ENCODE measurements at regions not wholly inside any gene's neighbourhood (a gene's known extent, or its start where the extent isn't known, plus 50 kb on each side); places are given as distances from the start of the nearest gene placed in this dataset.

- Histone ChIP-seq H3K9me3 (replicated peaks; ENCODE audit: insufficient read depth, low read length) (no peaks in the 10 kb centered on the region), H3K27me3 (replicated peaks; ENCODE audit: insufficient read depth, low read length) (no peaks in the 10 kb centered on the region), H3K27ac (ENCODE audit: low read length) (no peak overlapping the region), H3K36me3 (replicated peaks; ENCODE audit: insufficient read depth, low read length) (no peaks in the 10 kb centered on the region), H3K9ac (ENCODE audit: low read length) (no peak overlapping the region), H3K9me2 (replicated peaks; ENCODE audit: insufficient read depth, low read length) (no peaks in the 10 kb centered on the region), H3F3A (ENCODE audit: insufficient read depth, low read length) (no peaks in the 10 kb centered on the region), H4K20me1 (ENCODE audit: insufficient read depth, low read length) (no peaks in the 10 kb centered on the region), H3K79me2 (ENCODE audit: low read length) (no peaks in the 10 kb centered on the region), H3K4me1 (ENCODE audit: low read length) (no peaks in the 10 kb centered on the region), H3K4me3 (ENCODE audit: low read length) (no peak overlapping the region), H2AFZ (ENCODE audit: low read length) (no peak overlapping the region), H3K4me2 (ENCODE audit: low read depth, low read length) (no peak overlapping the region)
- no peak for DNase-seq
- TF ChIP-seq EZH2 (optimal IDR thresholded peaks at IDR 0.05; ENCODE audit: low read depth, low read length), result no peak
- TF ChIP-seq CTCF (IDR thresholded peaks at IDR 0.05; ENCODE audit: low read length), result no peak
- TF ChIP-seq EZH2phosphoT487 (IDR thresholded peaks at IDR 0.05; ENCODE audit: low read length), result no peak
These were observed 193.8 kb downstream of the RBM43 start for GRCh38 chr2:151067658-151068369.

GRCh38 chr2:151063271-151063670, 198.4 kb downstream of the RBM43 start:
- no peaks in the 10 kb centered on the region for H3F3A ChIP-seq (ENCODE audit: insufficient read depth, low read length)
- no peaks in the 10 kb centered on the region for H3K9me3 ChIP-seq (replicated peaks; ENCODE audit: insufficient read depth, low read length)
- no peaks in the 10 kb centered on the region for H3K9me2 ChIP-seq (replicated peaks; ENCODE audit: insufficient read depth, low read length)
- no peak overlapping the region for H3K9ac ChIP-seq (ENCODE audit: low read length)
- no peak for TF ChIP-seq EZH2phosphoT487 (IDR thresholded peaks at IDR 0.05; ENCODE audit: low read length)
- TF ChIP-seq CTCF (IDR thresholded peaks at IDR 0.05; ENCODE audit: low read length), result no peak
- no peak for TF ChIP-seq EZH2 (optimal IDR thresholded peaks at IDR 0.05; ENCODE audit: low read depth, low read length)
- H4K20me1 ChIP-seq (ENCODE audit: insufficient read depth, low read length), result no peaks in the 10 kb centered on the region
- DNase-seq, result no peak
- H2AFZ ChIP-seq (ENCODE audit: low read length), result no peak overlapping the region
- no peaks in the 10 kb centered on the region for H3K27me3 ChIP-seq (replicated peaks; ENCODE audit: insufficient read depth, low read length)
- H3K27ac ChIP-seq (ENCODE audit: low read length), result no peak overlapping the region
- H3K79me2 ChIP-seq (ENCODE audit: low read length), result no peaks in the 10 kb centered on the region
- no peak overlapping the region for H3K4me3 ChIP-seq (ENCODE audit: low read length)
- H3K36me3 ChIP-seq (replicated peaks; ENCODE audit: insufficient read depth, low read length), result no peaks in the 10 kb centered on the region
- no peak overlapping the region for H3K4me2 ChIP-seq (ENCODE audit: low read depth, low read length)
- no peaks in the 10 kb centered on the region for H3K4me1 ChIP-seq (ENCODE audit: low read length)

- H3K36me3 ChIP-seq (replicated peaks; ENCODE audit: insufficient read depth, low read length), result no peaks in the 10 kb centered on the region
- H3F3A ChIP-seq (ENCODE audit: insufficient read depth, low read length), result no peaks in the 10 kb centered on the region
- H3K27me3 ChIP-seq (replicated peaks; ENCODE audit: insufficient read depth, low read length), result no peaks in the 10 kb centered on the region
- H3K9me2 ChIP-seq (replicated peaks; ENCODE audit: insufficient read depth, low read length), result no peaks in the 10 kb centered on the region
- no peaks in the 10 kb centered on the region for H4K20me1 ChIP-seq (ENCODE audit: insufficient read depth, low read length)
- H3K27ac ChIP-seq (ENCODE audit: low read length), result no peak overlapping the region
- DNase-seq, result no peak
- no peaks in the 10 kb centered on the region for H3K9me3 ChIP-seq (replicated peaks; ENCODE audit: insufficient read depth, low read length)
- H3K9ac ChIP-seq (ENCODE audit: low read length), result no peak overlapping the region
- no peak overlapping the region for H3K4me3 ChIP-seq (ENCODE audit: low read length)
- TF ChIP-seq EZH2phosphoT487 (IDR thresholded peaks at IDR 0.05; ENCODE audit: low read length) (no peak), CTCF (IDR thresholded peaks at IDR 0.05; ENCODE audit: low read length) (no peak), EZH2 (optimal IDR thresholded peaks at IDR 0.05; ENCODE audit: low read depth, low read length) (no peak)
- no peak overlapping the region for H3K4me2 ChIP-seq (ENCODE audit: low read depth, low read length)
- no peaks in the 10 kb centered on the region for H3K79me2 ChIP-seq (ENCODE audit: low read length)
- H3K4me1 ChIP-seq (ENCODE audit: low read length), result no peaks in the 10 kb centered on the region
- no peak overlapping the region for H2AFZ ChIP-seq (ENCODE audit: low read length)
These were observed 201.4 kb downstream of the RBM43 start for GRCh38 chr2:151060287-151060686.
